ENCODE measurements at regions not wholly inside any gene's neighbourhood (a gene's known extent, or its start where the extent isn't known, plus 50 kb on each side); places are given as distances from the start of the nearest gene placed in this dataset.
"Not testable (repeated sequence)": the region's sequence is repeated elsewhere in the genome, so short reads cannot be mapped to it uniquely, and the experiment has no call there.

GRCh38 chr1:166695115-166695514 lies 144.2 kb upstream of the POGK start:
- no peaks in the 10 kb centered on the region for H3K36me3 ChIP-seq (ENCODE audit: control insufficient read depth in 2 of 2, extremely low read depth in 1 of 2, insufficient read depth in 2 of 2, low read length in 2 of 2)
- no peaks in the 10 kb centered on the region for H3K9me1 ChIP-seq (ENCODE audit: control insufficient read depth, extremely low read depth, insufficient read depth, low read length)
- H3K27ac ChIP-seq (ENCODE audit: control insufficient read depth, insufficient read depth, low read length) = no peak overlapping the region
- no peak overlapping the region for H3K4me2 ChIP-seq (ENCODE audit: control insufficient read depth, extremely low read depth, insufficient read depth, low read depth, low read length)
- H3K4me3 ChIP-seq (ENCODE audit: control insufficient read depth in 2 of 3, extremely low read depth in 1 of 3, insufficient read depth in 2 of 3, low read depth in 1 of 3, low read length in 3 of 3) = no peak overlapping the region
- no peaks in the 10 kb centered on the region for H3K9me3 ChIP-seq (ENCODE audit: control insufficient read depth, low read depth, low read length)
- dilution Hi-C loops (cut with MboI; ENCODE audit: extremely low pct_ligation_motif_present, low sequenced_read_pairs) = no loop called here
- H2AFZ ChIP-seq (ENCODE audit: control insufficient read depth, low read length) = no peak overlapping the region
- DNase-seq (ENCODE audit: low read depth, low spot score) (no peak), FAIRE-seq (no peak)
- no peaks in the 10 kb centered on the region for H3K27me3 ChIP-seq (ENCODE audit: control insufficient read depth, extremely low read depth, insufficient read depth, low read length)
- no peaks in the 10 kb centered on the region for H3K4me1 ChIP-seq (ENCODE audit: control insufficient read depth, extremely low read depth, insufficient read depth, low read length)
- H4K20me1 ChIP-seq (ENCODE audit: control insufficient read depth, extremely low read depth, insufficient read depth, low read length) = no peaks in the 10 kb centered on the region
- H3K9ac ChIP-seq (ENCODE audit: control insufficient read depth, extremely low read depth, insufficient read depth, low read length) = no peak overlapping the region
- H3K79me2 ChIP-seq (ENCODE audit: control insufficient read depth, insufficient read depth, low read length) = no peaks in the 10 kb centered on the region
- no peak for TF ChIP-seq CTCF (optimal IDR thresholded peaks at IDR 0.05 in 1 of 3, IDR thresholded peaks at IDR 0.05 in 1 of 3, conservative IDR thresholded peaks at IDR 0.05 in 1 of 3; ENCODE audit: extremely low read depth in 1 of 3, insufficient read depth in 2 of 3, low read length in 3 of 3)
- no peak for TF ChIP-seq EZH2 (IDR thresholded peaks at IDR 0.05; ENCODE audit: low read length)

GRCh38 chr1:166695834-166696233 lies 143.4 kb upstream of the POGK start:
- H3K27me3 ChIP-seq (ENCODE audit: control insufficient read depth, extremely low read depth, insufficient read depth, low read length); H4K20me1 ChIP-seq (ENCODE audit: control insufficient read depth, extremely low read depth, insufficient read depth, low read length); H2AFZ ChIP-seq (ENCODE audit: control insufficient read depth, low read length); H3K9ac ChIP-seq (ENCODE audit: control insufficient read depth, extremely low read depth, insufficient read depth, low read length); H3K36me3 ChIP-seq (ENCODE audit: control insufficient read depth in 2 of 2, extremely low read depth in 1 of 2, insufficient read depth in 2 of 2, low read length in 2 of 2); H3K4me2 ChIP-seq (ENCODE audit: control insufficient read depth, extremely low read depth, insufficient read depth, low read depth, low read length); H3K9me3 ChIP-seq (ENCODE audit: control insufficient read depth, low read depth, low read length); dilution Hi-C loops (cut with MboI; ENCODE audit: extremely low pct_ligation_motif_present, low sequenced_read_pairs); H3K9me1 ChIP-seq (ENCODE audit: control insufficient read depth, extremely low read depth, insufficient read depth, low read length); H3K79me2 ChIP-seq (ENCODE audit: control insufficient read depth, insufficient read depth, low read length); FAIRE-seq; H3K27ac ChIP-seq (ENCODE audit: control insufficient read depth, insufficient read depth, low read length); H3K4me3 ChIP-seq (ENCODE audit: control insufficient read depth in 2 of 3, extremely low read depth in 1 of 3, insufficient read depth in 2 of 3, low read depth in 1 of 3, low read length in 3 of 3); H3K4me1 ChIP-seq (ENCODE audit: control insufficient read depth, extremely low read depth, insufficient read depth, low read length); DNase-seq (ENCODE audit: low read depth, low spot score): not testable (repeated sequence)

- no peak for DNase-seq (ENCODE audit: low read depth, low spot score)
- TF ChIP-seq CTCF (optimal IDR thresholded peaks at IDR 0.05 in 1 of 3, IDR thresholded peaks at IDR 0.05 in 1 of 3, conservative IDR thresholded peaks at IDR 0.05 in 1 of 3; ENCODE audit: extremely low read depth in 1 of 3, insufficient read depth in 2 of 3, low read length in 3 of 3) (no peak), EZH2 (IDR thresholded peaks at IDR 0.05; ENCODE audit: low read length) (no peak)
- Histone ChIP-seq H4K20me1 (ENCODE audit: control insufficient read depth, extremely low read depth, insufficient read depth, low read length) (no peaks in the 10 kb centered on the region), H3K27ac (ENCODE audit: control insufficient read depth, insufficient read depth, low read length) (no peak overlapping the region), H3K4me2 (ENCODE audit: control insufficient read depth, extremely low read depth, insufficient read depth, low read depth, low read length) (no peak overlapping the region), H2AFZ (ENCODE audit: control insufficient read depth, low read length) (no peak overlapping the region), H3K36me3 (ENCODE audit: control insufficient read depth in 2 of 2, extremely low read depth in 1 of 2, insufficient read depth in 2 of 2, low read length in 2 of 2) (no peaks in the 10 kb centered on the region), H3K79me2 (ENCODE audit: control insufficient read depth, insufficient read depth, low read length) (no peaks in the 10 kb centered on the region), H3K9ac (ENCODE audit: control insufficient read depth, extremely low read depth, insufficient read depth, low read length) (no peak overlapping the region), H3K9me3 (ENCODE audit: control insufficient read depth, low read depth, low read length) (no peaks in the 10 kb centered on the region), H3K9me1 (ENCODE audit: control insufficient read depth, extremely low read depth, insufficient read depth, low read length) (no peaks in the 10 kb centered on the region), H3K4me1 (ENCODE audit: control insufficient read depth, extremely low read depth, insufficient read depth, low read length) (no peaks in the 10 kb centered on the region), H3K4me3 (ENCODE audit: control insufficient read depth in 2 of 3, extremely low read depth in 1 of 3, insufficient read depth in 2 of 3, low read depth in 1 of 3, low read length in 3 of 3) (no peak overlapping the region), H3K27me3 (ENCODE audit: control insufficient read depth, extremely low read depth, insufficient read depth, low read length) (no peaks in the 10 kb centered on the region)
- FAIRE-seq = no peak
- dilution Hi-C loops (cut with MboI; ENCODE audit: extremely low pct_ligation_motif_present, low sequenced_read_pairs) = no loop called here
Measured at GRCh38 chr1:166698771-166699170, 140.5 kb upstream of the POGK start.
